ENCODE measurements at regions not wholly inside any gene's neighbourhood (a gene's known extent, or its start where the extent isn't known, plus 50 kb on each side); places are given as distances from the start of the nearest gene placed in this dataset.

DNA sequence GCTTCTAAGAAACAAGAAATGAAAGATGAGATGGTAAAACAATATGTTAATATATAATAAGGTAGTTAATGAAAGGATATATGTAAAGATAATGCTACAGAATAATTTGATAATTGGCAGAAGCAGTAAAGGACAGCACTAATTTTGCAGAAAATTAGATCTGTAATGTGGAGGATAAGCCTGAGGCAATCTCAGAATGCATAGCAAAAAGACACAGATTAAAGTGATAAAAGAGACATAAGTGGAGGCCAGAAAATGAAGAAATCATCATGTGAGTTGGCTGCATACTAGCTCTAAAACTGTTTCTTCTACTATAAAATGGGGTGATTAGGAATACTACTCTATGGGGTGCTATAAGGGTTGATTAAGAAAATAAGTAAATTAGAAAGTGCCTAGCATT lies 225.9 kb downstream of the SEC61B start:
- DNase-seq, result no peak

DNA sequence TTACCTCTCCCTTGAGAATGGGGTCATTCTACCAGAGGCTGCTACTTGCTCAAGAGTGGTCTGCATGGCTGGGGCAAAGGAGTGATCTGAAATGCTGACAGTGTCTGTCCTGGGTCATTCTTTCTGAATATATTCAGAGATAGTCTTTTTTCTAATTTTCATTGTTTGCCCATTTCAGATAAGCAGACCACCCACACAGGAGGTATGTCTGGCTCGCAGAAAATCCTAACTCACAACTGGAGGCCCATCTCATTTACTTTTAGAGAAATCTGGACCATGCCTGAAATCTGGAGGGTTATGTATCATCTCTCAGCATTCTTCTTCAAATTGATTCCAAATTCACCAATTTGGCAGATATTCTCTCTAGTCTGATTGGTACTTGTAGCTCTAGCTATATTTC lies 227.6 kb downstream of the SEC61B start:
- no peak for DNase-seq

DNA sequence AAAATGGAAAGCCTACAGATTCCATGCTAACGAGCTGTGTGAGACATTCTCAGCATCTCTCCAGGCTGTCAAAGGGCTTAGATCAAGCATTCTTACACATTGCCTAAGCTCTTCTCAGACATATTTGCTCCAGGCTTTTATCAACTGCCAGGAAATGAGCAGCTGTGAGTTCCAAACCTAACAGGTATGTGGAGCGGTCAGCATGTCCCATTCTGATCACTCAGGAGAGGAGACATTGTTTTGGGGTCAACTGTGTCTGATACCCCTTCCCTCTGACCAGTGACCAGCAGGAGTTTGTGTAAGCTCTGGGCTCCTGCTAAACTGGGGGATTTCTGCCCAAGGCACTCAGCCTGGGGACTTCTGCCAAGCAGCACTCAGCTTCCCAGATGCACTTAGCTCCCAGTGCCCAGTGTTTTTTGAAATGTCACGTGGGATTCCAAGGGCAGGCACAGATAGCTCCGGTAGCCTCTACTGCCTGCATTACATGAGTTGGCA lies 229.1 kb downstream of the SEC61B start:
- peak; percentile 33 for DNase-seq

DNA sequence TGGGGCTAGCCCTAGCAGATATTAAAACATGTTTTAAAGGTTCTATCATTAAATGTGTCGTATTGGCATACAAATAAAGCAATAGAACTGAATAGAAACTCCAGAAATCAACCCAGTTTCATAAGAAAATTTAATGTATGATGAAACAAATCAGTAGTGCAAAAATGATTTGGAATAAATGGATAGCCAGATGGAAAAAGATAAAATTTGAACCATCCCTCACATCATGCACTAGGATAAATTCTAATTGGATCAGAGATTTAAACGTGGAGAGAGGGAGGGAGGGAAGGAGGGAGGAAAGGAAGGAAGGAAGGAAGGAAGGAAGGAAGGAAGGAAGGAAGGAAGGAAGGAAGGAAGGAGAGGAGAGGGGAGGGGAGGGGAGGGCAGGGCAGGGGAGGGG lies 235.3 kb downstream of the SEC61B start:
- no peak for DNase-seq

DNA sequence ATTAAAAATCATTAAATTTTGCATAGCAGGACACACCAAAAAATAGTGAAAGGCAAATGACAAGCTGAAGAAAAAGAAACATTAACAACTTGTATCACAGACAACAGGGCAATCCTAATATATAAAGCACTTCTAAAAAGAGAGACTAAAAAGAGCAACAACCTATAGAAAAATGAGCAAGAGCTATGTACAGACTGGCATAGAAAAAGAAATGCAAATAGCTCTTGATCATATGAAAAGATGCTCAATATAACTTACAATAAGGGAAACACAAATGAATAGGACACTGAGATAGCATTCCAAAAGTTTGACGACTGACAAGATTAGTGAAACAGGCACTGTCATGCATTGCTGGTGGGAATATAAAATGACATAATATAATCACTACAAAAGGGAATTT lies 235.9 kb downstream of the SEC61B start:
- no peak for DNase-seq

DNA sequence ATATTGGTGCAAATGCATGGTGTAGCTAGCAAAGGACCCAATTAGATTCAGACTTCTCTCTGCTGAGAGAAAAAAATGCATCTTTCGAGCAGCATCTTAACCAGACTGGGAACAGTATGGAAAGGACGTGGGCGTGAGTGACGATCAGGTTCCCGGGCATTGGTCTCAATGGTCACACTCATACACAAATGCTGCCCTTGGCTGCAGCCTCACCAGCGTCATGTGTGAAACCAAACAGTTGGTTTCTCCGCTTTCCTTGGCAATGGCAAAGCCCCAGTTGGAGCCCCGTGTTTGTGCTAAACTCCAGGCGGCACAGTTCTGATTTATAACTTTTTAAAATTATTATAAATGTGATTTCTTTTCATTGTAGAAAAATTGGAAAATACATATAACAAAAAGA lies 237.8 kb downstream of the SEC61B start:
- DNase-seq, result no peak

DNA sequence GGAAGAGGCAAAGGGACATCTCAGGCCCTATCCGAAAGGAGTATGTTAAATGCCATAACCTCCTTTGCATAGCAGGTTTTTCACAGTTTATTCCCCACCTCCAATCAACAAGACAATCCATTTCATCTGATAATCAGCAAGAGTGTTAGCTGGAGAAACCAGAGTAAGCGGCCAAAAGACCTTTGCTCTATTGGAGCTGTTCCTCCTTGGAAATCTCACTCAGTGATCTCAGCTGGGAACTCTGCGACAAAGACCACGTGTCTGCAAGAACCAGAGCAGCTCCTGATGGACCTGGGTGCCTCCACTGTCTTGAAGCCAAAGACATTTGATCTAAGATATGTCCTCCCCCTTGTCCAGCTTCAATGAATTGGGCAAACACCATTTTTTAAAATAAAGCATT lies 241.0 kb downstream of the SEC61B start:
- no peak for DNase-seq

DNA sequence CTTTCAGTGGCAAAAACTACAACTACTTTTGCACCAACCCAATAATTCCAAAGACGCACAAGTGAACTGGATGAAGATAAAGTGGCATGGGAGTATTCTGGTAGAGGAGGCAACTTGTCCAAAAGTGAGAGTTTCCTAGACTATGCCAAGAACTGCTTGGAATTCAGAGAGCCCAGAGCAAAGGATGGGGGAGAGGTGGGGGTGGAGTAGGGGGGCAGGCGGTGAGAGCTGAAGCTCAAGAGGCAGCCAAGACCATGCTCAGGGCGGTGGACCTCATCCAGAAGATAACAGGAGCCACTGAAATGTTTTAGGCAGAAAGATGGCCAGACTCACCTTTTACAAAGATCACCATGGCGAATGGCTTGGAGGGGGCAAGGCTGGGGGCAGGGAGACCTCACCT lies 242.5 kb downstream of the SEC61B start:
- no peak for DNase-seq

DNA sequence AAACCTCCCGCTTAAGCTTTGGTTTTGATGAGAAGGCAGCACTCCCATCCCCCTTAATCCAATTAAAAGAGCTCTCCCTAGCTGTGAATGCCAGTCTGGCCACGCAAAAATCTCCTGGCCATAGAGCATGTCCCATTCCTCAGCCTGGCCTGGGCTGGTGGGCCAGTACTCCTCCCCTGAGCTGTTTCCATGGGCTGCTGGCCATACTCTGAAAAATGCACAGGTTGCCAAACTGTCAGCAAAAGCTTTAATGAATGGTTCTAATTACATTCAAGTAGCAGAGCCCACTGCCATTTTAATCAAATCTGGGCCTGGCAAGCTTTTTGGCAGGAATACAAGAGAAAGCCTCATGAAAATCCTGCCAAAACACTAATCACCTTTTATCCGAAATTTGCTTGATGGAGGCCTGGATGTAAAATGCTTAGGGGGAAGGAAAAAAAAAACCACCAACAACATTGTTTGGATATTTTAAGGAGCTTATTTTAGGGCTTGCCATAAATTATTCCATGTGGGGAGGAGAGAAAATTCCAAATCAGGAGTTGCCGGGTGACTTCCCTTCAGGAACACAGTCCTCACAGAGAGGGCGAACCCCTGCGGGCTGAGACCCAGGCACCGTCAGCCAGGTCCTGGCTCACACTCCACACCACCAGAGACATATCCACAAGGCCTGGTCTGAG lies 243.3 kb downstream of the SEC61B start:
- no peak for DNase-seq

DNA sequence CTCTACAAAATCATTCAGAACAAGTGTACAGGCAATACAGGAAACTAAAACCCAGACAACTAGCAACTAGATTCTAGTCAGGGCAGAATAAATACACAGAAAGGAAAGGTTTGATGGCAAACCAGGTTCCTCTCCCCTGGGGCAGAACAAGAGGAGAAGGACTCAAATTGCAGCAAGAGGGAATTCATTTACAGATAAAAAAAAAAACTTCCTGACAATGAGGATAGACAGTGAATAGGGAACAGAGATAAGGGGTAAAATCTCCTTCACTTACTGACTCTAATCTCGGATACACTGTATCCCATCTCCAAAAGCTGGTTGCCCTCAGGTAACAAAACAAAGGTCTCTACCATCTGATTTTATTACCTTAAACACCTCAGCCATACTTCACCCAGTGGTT lies 244.0 kb downstream of the SEC61B start:
- DNase-seq, result no peak

DNA sequence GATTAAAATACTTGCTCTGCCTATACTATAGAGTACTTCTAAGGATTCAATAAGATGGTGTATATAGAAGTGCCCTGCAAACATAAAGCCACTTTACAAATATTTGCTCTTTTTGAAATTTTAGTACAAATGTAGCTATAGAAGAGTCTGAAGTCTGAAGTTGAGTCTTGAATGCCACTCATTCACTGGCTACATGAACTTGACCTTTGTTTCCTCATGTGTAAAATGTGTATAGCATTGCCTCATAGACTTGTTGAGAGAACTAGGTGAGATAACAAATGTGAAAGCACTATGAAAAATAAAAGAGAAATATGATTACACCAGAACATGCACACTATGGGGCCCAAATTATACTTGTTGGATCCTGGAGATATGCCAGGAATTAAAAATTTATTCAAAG lies 244.7 kb downstream of the SEC61B start:
- no peak for DNase-seq

DNA sequence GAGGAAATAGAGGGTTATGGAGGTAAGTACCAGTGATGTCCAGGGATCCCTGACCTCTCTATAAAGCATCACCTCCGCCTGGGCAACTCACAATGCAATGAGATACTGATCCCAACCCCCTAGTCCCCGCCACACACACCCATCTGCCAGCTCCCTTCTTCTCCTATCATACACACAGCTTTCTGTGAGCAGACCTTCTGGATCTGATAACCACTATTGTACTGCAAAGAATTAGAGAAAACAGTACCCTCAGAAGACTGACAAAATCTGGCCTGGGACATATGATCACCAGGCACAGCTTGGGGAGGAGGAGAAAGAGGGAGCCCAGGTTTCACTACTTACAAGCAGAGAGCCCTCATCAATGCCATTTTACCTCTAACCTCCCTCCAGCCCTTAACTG lies 249.0 kb downstream of the SEC61B start:
- no peak for DNase-seq

DNA sequence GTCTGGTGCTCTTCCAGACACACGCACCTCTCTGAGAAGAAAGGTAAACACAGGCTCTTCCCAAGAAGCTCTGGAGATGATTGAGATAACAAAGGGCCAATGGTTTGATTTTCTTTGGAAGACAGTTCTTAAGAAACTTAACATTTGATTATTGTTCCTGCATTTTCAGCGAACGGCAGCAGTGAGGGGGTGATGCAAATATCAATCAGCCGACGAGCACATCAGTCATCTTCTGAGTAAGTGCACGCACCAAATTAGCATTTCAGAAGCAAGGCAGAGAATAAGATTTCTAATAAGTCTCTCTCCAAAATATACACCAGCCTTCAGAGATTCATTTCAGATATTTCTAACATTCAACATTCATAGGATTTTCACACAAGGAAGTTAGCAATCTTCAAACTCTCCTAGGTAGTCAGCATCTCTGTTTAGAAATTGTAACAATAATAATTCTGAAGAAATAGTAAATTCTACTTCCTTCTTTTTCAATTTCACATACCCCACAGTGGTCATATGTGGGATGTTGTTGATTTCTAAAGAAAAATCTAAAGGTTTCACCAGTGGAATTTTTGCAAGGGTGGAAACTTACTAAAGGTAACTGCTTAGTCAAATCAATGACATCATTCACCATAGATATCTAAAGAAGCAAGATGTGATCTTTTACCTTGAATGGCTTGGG lies 250.3 kb downstream of the SEC61B start:
- DNase-seq, result no peak

DNA sequence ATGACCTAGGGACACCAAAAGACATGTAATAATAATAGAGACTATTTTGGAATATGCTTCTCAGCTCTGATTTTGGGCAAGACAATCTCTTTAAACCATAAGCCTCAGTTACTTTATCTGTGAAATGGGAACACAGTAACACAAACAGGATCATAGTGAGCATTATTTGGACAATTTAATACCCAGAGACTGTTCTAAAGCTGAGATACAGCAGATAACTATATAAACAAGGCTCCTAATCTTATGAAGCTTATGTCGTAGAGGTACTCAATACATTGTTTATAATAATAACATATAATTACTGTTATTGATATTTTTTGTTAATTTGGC lies 250.8 kb downstream of the SEC61B start:
- no peak for DNase-seq

DNA sequence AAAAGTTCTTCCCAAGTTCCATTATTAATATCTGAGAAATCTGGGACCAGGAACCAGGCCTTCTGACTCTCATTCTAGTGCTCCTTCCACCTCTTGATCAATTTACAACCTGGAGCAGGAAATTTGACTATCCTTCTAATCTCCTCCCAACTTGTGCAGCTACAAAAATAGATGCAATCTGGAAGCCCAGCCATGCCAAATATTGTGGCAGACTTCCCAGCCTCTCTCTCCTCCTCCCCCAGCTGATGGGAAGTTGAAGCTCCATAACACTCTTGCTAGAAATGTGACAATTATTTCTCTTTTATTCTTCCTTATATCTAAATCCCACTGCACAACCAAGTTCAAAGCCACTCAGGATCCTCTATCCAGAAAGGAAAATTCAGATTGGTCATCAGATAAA lies 252.1 kb downstream of the SEC61B start:
- no peak for DNase-seq

DNA sequence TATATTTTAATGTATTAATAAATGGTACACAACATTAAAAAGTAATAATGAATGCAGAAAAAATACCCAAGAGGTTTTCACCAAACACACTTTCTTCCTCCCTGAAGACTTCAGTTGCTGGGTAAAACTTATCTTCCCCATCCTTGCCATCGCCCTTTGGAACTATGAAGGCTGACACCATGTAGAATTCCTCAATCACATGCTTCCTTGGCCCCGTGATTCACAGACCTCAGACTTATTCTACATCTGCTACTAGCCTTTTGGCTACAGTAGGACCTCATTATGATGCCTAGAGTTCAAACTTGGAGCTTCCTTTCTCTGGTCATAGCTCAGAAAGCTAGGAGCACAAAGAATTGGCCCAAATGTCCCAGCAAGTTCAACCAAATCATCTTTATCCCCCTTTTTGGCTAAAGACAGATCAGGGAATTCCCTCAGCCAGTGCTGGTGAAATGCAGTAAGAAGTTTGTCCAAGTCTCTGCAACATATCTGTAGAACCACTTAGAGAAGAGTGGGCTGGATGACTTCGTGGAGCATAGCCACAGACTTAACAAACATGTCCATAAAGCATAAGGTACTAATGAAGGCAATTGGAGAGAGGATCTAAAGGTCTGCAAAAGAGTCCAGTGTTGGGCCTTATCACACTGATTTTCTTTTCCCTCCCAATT lies 253.5 kb downstream of the SEC61B start:
- DNase-seq, result no peak

DNA sequence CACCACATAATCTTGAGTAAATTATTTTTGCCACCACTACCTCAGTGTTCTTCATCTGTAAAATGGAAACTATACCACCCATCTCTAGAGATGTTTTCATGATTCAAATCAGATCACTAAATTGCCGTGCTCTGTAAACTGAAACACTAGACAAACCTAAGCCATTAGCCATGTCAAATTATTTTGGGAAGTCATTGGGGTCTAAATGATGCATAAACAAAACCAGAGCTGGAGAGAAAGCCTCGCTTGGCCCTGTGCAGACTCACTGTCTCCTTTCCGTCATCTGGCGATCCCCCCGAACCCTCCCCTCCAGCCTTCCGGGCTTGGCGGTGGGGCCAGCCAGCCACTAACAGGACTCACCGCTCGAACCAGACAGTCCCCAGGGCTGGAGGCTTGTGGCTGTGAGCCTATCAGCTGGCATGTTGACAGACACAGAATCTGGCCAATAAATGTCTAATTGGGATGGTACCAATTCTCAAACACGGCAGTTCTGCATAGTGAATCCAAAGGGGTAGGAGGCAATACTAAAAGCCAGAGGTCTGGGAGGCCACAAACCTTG lies 256.5 kb downstream of the SEC61B start:
- DNase-seq, result no peak

DNA sequence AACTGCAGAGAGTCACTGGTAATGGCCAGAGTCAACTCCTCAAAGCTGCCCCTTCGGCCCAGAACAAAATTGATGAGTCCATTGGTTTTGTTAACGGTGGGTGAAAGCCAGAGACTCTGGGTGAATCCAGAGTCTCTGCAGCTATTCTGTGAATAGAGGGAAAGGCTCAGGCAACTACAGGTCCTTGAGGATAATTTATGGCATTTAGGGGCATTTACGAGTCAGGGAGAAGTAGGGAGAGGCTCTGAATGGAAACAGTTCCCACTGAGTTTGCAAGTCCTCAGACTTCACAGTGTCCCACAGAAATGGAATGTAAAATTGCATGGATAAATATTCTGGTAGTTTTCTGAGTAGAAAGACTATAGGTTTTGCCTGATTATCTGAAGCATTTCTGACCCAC lies 257.8 kb downstream of the SEC61B start:
- DNase-seq, result no peak

DNA sequence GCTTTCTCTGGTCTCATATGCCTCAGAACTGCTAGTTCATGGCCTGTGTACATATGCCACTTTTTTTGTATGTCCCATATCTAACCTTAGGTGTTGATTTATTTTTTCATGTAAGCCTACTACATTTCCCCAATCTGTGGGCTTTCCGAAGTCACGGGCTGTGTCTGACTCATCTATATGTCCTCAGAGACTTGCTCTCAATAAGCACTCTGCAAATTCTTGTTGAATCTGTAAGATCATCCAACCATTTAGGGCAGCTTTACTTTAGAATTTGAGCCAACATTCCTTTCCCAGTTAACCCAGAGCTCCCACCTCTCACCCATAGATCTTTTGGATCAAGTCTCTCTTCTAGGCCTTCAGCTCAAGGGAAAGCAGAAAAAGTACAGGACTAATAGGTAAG lies 263.4 kb downstream of the SEC61B start:
- DNase-seq, result no peak

DNA sequence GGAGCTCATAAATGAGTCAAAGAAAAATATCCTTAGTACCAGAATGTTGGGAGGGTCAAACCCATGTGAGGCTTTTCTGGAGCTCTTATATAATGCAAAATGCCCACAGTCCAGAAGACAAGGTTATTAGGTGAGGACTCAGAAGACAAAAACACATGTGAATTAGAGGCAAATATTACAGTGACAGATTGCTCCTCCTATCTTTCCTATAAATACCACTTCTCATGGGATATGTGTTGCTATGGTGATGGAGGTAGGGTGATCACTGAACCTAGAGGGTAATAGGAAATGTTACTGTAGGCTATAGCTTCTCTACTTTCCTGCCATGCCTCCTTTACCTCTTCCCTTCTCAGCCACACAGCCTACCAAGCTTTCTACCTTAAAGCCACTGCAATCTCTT lies 264.6 kb downstream of the SEC61B start:
- DNase-seq, result no peak

DNA sequence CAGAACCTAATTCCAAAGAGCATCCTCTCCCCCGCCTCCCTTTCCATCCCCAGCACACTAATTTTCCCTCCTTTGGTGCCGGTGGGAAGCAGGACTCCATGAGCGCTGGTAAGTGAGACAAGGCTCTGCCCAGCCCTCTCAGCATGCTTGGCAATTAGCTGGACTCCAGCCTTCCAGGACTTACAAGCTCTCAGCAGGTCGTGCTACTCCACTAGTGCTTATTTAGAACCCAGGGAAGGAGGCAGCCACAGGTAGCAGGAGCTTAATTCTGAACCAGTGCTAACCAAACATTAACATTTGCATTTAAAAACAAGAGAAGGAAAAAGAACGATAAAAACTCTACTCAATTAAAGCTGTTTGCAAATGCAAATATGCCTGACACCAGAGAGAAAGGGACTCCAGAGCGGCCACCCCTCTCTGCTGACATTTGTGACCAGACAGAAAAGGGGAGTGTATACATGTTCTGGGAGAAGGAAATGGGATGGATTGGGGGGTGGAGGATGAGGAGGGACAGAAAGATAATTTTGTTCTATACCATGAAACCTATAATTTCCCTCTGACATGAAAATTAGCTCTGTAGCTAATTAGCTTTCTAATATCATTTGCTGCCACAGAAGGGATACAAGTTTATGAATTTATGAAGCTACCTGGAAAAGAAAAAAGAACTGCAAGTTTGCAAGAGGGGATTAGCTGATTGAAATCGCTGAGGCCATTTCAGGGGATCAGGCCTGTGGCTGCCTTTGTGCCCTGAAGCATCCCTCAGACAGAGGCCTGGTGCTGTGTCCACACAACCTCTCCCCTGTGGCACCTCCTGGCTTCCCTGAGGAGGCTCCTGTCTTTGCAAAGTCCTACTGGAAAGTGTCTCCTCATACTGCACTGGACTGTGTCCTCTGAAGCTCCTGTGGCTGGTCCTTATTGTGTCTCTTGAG lies 266.3 kb downstream of the SEC61B start:
- DNase-seq, result no peak

DNA sequence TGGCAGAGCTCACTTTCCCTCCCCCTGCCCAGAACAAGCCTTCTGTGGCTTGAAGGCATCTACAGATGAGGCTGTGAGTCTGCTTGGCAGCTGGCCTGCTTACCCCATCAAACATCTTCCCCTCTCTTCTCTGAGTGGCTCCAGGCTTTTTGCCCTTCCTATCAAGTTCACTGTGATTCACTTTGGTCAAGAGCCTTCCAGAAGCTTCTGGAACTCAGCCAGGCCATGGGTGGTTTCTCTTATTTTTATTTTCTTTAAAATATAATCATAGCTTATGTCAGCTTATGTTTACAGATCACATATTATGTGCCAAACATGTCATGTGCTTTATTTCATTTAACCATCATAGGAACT lies 267.0 kb downstream of the SEC61B start:
- DNase-seq, result no peak

DNA sequence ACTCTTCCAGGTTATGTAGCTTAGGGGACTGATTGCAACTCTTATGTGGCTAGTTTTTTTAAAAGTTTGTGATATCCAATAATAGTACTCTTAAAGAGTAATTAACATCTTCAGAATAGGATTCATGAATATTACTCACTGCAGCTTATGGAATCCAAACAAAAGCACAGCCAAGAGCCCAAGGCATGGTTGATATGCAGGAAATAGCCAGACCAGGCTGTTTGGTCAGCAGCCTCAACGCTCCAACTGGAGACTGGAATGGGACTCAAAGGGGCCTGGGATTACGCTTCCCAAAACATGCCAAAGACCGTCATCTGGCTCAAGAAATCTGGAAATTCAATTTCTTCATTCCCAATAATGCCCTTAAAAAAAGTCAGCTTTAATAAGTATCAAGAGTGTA lies 268.6 kb downstream of the SEC61B start:
- no peak for DNase-seq

All from retina (tissue), 1 donor.